WI38 (cell line): ENCODE measurements at regions not wholly inside any gene's neighbourhood (a gene's known extent, or its start where the extent isn't known, plus 50 kb on each side); places are given as distances from the start of the nearest gene placed in this dataset.

Experiments used
- H3K4me3 ChIP-seq: 2 replicates; pipeline ENCODE4 v1.5.1; 2011; ENCODE audit warnings: low read depth, mild to moderate bottlenecking, control low read depth, low read length
- CTCF ChIP-seq: IDR thresholded peaks from 2 replicates; pipeline ENCODE4 v1.5.1; 2012; ENCODE audit warnings: low read depth, mild to moderate bottlenecking, control low read depth, low read length

- no peak for TF ChIP-seq CTCF
- H3K4me3 ChIP-seq = no peak overlapping the region
Measured at GRCh38 chr14:97206916-97207315, 409.7 kb downstream of the VRK1 start.

- H3K4me3 ChIP-seq = no peak overlapping the region
Measured at GRCh38 chr14:97210202-97210601, 413.0 kb downstream of the VRK1 start.

GRCh38 chr14:97212399-97212798 lies 415.2 kb downstream of the VRK1 start:
- TF ChIP-seq CTCF = no peak
- no peak overlapping the region for H3K4me3 ChIP-seq

More at GRCh38 chr14:97210202-97210601, 413.0 kb downstream of the VRK1 start:
- no peak for TF ChIP-seq CTCF

GRCh38 chr14:97213720-97214119 lies 416.5 kb downstream of the VRK1 start:
- no peak for TF ChIP-seq CTCF
- H3K4me3 ChIP-seq = no peak overlapping the region

- H3K4me3 ChIP-seq = no peak overlapping the region
- TF ChIP-seq CTCF = no peak
Measured at GRCh38 chr14:97215263-97215969, 418.2 kb downstream of the VRK1 start.

GRCh38 chr14:97217111-97217885 lies 420.1 kb downstream of the VRK1 start:
- H3K4me3 ChIP-seq = no peak overlapping the region
- no peak for TF ChIP-seq CTCF

GRCh38 chr14:97218274-97218673 lies 421.1 kb downstream of the VRK1 start:
- no peak overlapping the region for H3K4me3 ChIP-seq
- TF ChIP-seq CTCF = no peak
